GM12878 (cell line): ENCODE measurements at regions not wholly inside any gene's neighbourhood (a gene's known extent, or its start where the extent isn't known, plus 50 kb on each side); places are given as distances from the start of the nearest gene placed in this dataset.

Source experiments
- ATAC-seq: fragments of 200-7000 bp; cut with Tn5 transposase; 3 replicates; pipeline ENCODE4 v1.9.1; 2020; ENCODE audit warnings: mild to moderate bottlenecking, moderate library complexity
- BruUV-seq: library from RNA; stranded (reverse); fragments of 400-500 nt; replicated peaks from 2 replicates; lab custom pipeline; 2021; lab: Mats Ljungman, UMichigan
- CTCF ChIA-PET: fragments of 300-600 bp; sonication (Branson Sonifier 250); formaldehyde crosslinking; extraction: SDS; loops from one replicate; lab custom pipeline; 2021; ENCODE audit warnings: inconsistent platforms; lab: Yijun Ruan, JAX
- POLR2A ChIA-PET: fragments of 350-600 bp; formaldehyde crosslinking; extraction: SDS; loops from one replicate; lab custom pipeline; 2021; ENCODE audit warnings: inconsistent platforms; lab: Charles Lee
- RAD21 ChIA-PET: fragments of 300-600 bp; sonication (Branson Sonifier 250); formaldehyde crosslinking; loops from one replicate; lab custom pipeline; 2023; ENCODE audit warnings: antibody characterized with exemption; ENCODE audit not compliant: unreplicated experiment; lab: Charles Lee
- SMC1A ChIA-PET: fragments of 300-600 bp; sonication (Branson Sonifier 250); formaldehyde crosslinking; loops from one replicate; lab custom pipeline; 2023; ENCODE audit not compliant: unreplicated experiment, uncharacterized antibody; lab: Charles Lee
- DNase-seq: peaks from one replicate; pipeline ENCODE4 v3.0.0-alpha.2; 2011; ENCODE audit warnings: low read depth, low spot score
- FAIRE-seq: peaks from 3 replicates; lab custom pipeline; 2011; peaks lifted over from hg19 to GRCh38; lab: Jason Lieb, UNC
- H2AFZ ChIP-seq: 2 replicates; pipeline ENCODE4 v1.6.0; 2011; ENCODE audit warnings: low read depth, low read length, control low read depth; ENCODE audit not compliant: control insufficient read depth
- H3K27ac ChIP-seq: 2 replicates; pipeline ENCODE4 v1.5.1; 2011; ENCODE audit warnings: control low read depth; ENCODE audit not compliant: control insufficient read depth, insufficient read depth
- H3K27me3 ChIP-seq, 2 experiments: replicated peaks in 1 of 2; 2 replicates each; pipeline versions ENCODE4 v1.6.0 to v1.6.1; 2011; ENCODE audit warnings: low read length in 1 of 2; ENCODE audit not compliant: control insufficient read depth in 2 of 2, insufficient read depth in 2 of 2
- H3K36me3 ChIP-seq, 2 experiments: 2 replicates each; pipeline ENCODE4 v1.5.1; 2011; ENCODE audit warnings: low read length in 1 of 2; ENCODE audit not compliant: control insufficient read depth in 2 of 2, insufficient read depth in 2 of 2
- H3K4me1 ChIP-seq: 2 replicates; pipeline ENCODE4 v1.6.1; 2011; ENCODE audit warnings: mild to moderate bottlenecking, low read length, moderate library complexity, mixed read lengths; ENCODE audit not compliant: control insufficient read depth, insufficient read depth
- H3K4me2 ChIP-seq: 2 replicates; pipeline ENCODE4 v1.6.0; 2011; ENCODE audit warnings: control low read depth; ENCODE audit not compliant: control insufficient read depth, insufficient read depth
- H3K4me3 ChIP-seq: fragments of 200-600 bp; sonication (generic); 2 replicates; pipeline ENCODE4 v1.5.1; 2016
- H3K79me2 ChIP-seq: 2 replicates; pipeline ENCODE4 v1.6.0; 2011; ENCODE audit warnings: low read length; ENCODE audit not compliant: control insufficient read depth, insufficient read depth
- H3K9ac ChIP-seq: 2 replicates; pipeline ENCODE4 v1.8.0; 2011; ENCODE audit warnings: low read length, control low read depth, mixed read lengths; ENCODE audit not compliant: control insufficient read depth, insufficient read depth
- H3K9me3 ChIP-seq: replicated peaks from 3 replicates; pipeline ENCODE4 v1.5.1; 2011; ENCODE audit warnings: mild to moderate bottlenecking, low read length; ENCODE audit not compliant: control insufficient read depth, insufficient read depth
- H4K20me1 ChIP-seq: 2 replicates; pipeline ENCODE4 v1.6.0; 2011; ENCODE audit not compliant: control insufficient read depth, insufficient read depth
- BACH1 ChIP-seq: fragments of 450-650 bp; IDR thresholded peaks from 2 replicates; pipeline ENCODE4 v1.6.1; 2017; ENCODE audit warnings: mild to moderate bottlenecking, borderline replicate concordance
- CHD2 ChIP-seq: IDR thresholded peaks from 2 replicates; pipeline ENCODE4 v1.6.1; 2011; ENCODE audit warnings: low read depth, low read length, improper control_type of control experiment, borderline replicate concordance
- HDAC6 ChIP-seq: fragments of 200-600 bp; sonication (generic); IDR thresholded peaks from one replicate; pipeline ENCODE4 v1.8.0; 2017; ENCODE audit warnings: antibody characterized with exemption; ENCODE audit not compliant: unreplicated experiment
- MEF2B ChIP-seq: fragments of 450-650 bp; IDR thresholded peaks from 2 replicates; pipeline ENCODE4 v1.6.1; 2018; ENCODE audit warnings: mild to moderate bottlenecking, moderate library complexity; ENCODE audit not compliant: partially characterized antibody, poor library complexity, severe bottlenecking
- MYC ChIP-seq: IDR thresholded peaks from 2 replicates; pipeline ENCODE4 v1.6.1; 2011; ENCODE audit warnings: mild to moderate bottlenecking, low read length, moderate library complexity, inconsistent platforms; ENCODE audit not compliant: insufficient read depth, insufficient replicate concordance, insufficient read length, severe bottlenecking
- PML ChIP-seq: IDR thresholded peaks from 2 replicates; pipeline ENCODE4 v1.6.1; 2012; ENCODE audit warnings: low read length, inconsistent platforms
- SUPT20H ChIP-seq: IDR thresholded peaks from 2 replicates; pipeline ENCODE4 v1.6.1; 2011; ENCODE audit warnings: low read depth, mild to moderate bottlenecking, low read length, moderate library complexity, borderline replicate concordance; ENCODE audit not compliant: control insufficient read depth
- YBX1 ChIP-seq: fragments of 450-650 bp; IDR thresholded peaks from 2 replicates; pipeline ENCODE4 v1.6.1; 2016; ENCODE audit warnings: antibody characterized with exemption
- WGBS: methylation state at CpG from one replicate; pipeline ENCODE4 v1.1.6; 2016; ENCODE audit warnings: low lambda C conversion rate; ENCODE audit not compliant: insufficient replicate concordance, insufficient coverage; ENCODE audit errors: missing lambda C conversion rate; 5-methylcytosine and 5-hydroxymethylcytosine counted together
- in situ Hi-C: fragments of 300-500 bp; cut with MboI; formaldehyde crosslinking; loops from 9 replicates; pipeline ENCODE4 v1.14.3; 2018; ENCODE audit warnings: mixed read lengths
- intact Hi-C: fragments of 100-400 bp; cut with micrococcal nuclease; formaldehyde crosslinking; loops from one replicate; pipeline ENCODE4 v1.14.2; 2022; ENCODE audit not compliant: unreplicated experiment
- TF ChIP-seq, protein P1 (sequence below): fragments of 450-650 bp; IDR thresholded peaks from 2 replicates; pipeline ENCODE4 v1.6.1; 2016; ENCODE audit warnings: mild to moderate bottlenecking
- TF ChIP-seq, protein P2 (sequence below): fragments of 450-650 bp; formaldehyde crosslinking; IDR thresholded peaks from 2 replicates; pipeline ENCODE4 v1.4.0; 2022; ENCODE audit warnings: mild to moderate bottlenecking, moderate library complexity

DNA sequence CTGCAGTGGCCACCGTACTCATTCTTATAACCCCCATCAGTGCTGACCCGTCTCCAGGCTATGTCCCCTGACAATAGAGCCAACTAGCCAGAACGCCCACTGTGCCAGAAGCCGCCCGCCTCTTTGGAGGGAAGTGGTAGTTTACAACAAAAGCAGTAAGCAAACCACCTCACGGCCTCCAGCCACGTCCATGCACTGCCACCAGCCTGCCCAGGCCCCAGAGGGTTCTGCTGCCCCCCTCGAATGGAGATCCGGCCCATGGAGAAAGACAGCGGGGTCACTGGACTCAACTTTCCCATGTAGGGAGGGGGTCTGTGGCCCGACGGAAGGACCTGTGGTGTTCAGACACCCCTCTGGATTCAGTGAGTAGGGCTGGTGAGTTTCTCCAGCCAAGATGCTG, 340.3 kb downstream of the CTTN start:
- WGBS, result 27% methylated on average over 12 of the region's 12 CpGs
- intact Hi-C loops (no loop called here), in situ Hi-C loops (no loop called here)
- H3K27ac ChIP-seq, result no peak overlapping the region
- no peaks in the 10 kb centered on the region for H3K36me3 ChIP-seq
- no peak overlapping the region for H2AFZ ChIP-seq
- CTCF ChIA-PET, result no interaction called here
- H4K20me1 ChIP-seq, result no peaks in the 10 kb centered on the region
- no peak for DNase-seq
- H3K9ac ChIP-seq, result no peak overlapping the region
- POLR2A ChIA-PET, result no interaction called here
- no peak for FAIRE-seq
- no peak overlapping the region for H3K4me2 ChIP-seq
- TF ChIP-seq SUPT20H (no peak), CHD2 (no peak)
- TF ChIP-seq, all 136 proteins: peak for 0
- Histone ChIP-seq H3K4me1 (no peaks in the 10 kb centered on the region), H3K27me3 (peaks cover 0 to 2% of the 10 kb centered on the region in 2 experiments; a peak in 1 of 4 replicates), H3K9me3 (no peaks in the 10 kb centered on the region), H3K4me3 (no peak overlapping the region), H3K79me2 (no peaks in the 10 kb centered on the region)
- ATAC-seq, result no peak
- ChIA-PET RAD21 (no interaction called here), SMC1A (no interaction called here)
- BruUV-seq, result no TSS peak

DNA sequence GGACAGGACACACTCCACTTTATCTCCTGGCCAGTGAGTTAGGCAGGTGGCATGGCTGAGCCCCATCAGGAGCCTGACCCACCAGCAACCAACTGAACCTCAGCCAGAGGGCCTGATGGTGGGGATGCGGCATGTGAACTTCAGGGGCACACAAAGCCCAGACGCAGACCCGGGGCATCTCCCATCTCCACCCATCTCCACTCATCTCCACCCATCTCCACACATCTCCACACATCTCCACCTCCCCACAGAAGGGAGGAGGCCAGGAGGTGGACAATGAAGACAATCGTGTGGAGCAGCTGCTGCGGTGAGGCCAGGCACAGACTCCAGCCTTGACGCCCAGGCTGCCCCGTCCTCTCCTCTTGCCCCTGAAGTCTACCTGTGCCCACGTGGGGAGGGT, 340.8 kb downstream of the CTTN start:
- H3K4me2 ChIP-seq, result no peak overlapping the region
- RAD21 ChIA-PET, result no interaction called here
- H3K27me3 ChIP-seq, result peaks cover 0 to 2% of the 10 kb centered on the region in 2 experiments; a peak in 1 of 4 replicates
- CTCF ChIA-PET, result no interaction called here
- H2AFZ ChIP-seq, result no peak overlapping the region
- H3K9me3 ChIP-seq, result no peaks in the 10 kb centered on the region
- ATAC-seq, result no peak
- SMC1A ChIA-PET, result no interaction called here
- no peak overlapping the region for H3K27ac ChIP-seq
- intact Hi-C loops, result no loop called here
- no TSS peak for BruUV-seq
- in situ Hi-C loops, result no loop called here
- H3K9ac ChIP-seq, result no peak overlapping the region
- DNase-seq, result no peak
- H3K4me1 ChIP-seq, result no peaks in the 10 kb centered on the region
- POLR2A ChIA-PET, result no interaction called here
- no peaks in the 10 kb centered on the region for H4K20me1 ChIP-seq
- no peak overlapping the region for H3K4me3 ChIP-seq
- H3K79me2 ChIP-seq, result no peaks in the 10 kb centered on the region
- no peak for FAIRE-seq
- H3K36me3 ChIP-seq, result no peaks in the 10 kb centered on the region
- 36% methylated on average over 6 of the region's 8 CpGs for WGBS
- TF ChIP-seq, protein P1, sequence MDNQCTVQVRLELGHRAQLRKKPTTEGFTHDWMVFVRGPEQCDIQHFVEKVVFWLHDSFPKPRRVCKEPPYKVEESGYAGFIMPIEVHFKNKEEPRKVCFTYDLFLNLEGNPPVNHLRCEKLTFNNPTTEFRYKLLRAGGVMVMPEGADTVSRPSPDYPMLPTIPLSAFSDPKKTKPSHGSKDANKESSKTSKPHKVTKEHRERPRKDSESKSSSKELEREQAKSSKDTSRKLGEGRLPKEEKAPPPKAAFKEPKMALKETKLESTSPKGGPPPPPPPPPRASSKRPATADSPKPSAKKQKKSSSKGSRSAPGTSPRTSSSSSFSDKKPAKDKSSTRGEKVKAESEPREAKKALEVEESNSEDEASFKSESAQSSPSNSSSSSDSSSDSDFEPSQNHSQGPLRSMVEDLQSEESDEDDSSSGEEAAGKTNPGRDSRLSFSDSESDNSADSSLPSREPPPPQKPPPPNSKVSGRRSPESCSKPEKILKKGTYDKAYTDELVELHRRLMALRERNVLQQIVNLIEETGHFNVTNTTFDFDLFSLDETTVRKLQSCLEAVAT, result no peak
- no peak for TF ChIP-seq BACH1
- no peak for TF ChIP-seq YBX1
- TF ChIP-seq, protein P2, sequence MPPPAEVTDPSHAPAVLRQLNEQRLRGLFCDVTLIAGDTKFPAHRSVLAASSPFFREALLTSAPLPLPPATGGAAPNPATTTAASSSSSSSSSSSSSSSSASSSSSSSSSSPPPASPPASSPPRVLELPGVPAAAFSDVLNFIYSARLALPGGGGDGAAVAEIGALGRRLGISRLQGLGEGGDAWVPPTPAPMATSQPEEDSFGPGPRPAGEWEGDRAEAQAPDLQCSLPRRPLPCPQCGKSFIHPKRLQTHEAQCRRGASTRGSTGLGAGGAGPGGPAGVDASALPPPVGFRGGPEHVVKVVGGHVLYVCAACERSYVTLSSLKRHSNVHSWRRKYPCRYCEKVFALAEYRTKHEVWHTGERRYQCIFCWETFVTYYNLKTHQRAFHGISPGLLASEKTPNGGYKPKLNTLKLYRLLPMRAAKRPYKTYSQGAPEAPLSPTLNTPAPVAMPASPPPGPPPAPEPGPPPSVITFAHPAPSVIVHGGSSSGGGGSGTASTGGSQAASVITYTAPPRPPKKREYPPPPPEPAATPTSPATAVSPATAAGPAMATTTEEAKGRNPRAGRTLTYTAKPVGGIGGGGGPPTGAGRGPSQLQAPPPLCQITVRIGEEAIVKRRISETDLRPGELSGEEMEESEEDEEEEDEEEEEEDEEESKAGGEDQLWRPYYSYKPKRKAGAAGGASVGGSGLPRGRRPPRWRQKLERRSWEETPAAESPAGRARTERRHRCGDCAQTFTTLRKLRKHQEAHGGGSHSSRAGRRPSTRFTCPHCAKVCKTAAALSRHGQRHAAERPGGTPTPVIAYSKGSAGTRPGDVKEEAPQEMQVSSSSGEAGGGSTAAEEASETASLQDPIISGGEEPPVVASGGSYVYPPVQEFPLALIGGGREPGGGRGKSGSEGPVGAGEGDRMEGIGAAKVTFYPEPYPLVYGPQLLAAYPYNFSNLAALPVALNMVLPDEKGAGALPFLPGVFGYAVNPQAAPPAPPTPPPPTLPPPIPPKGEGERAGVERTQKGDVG (CRISPR knock-in tag), result no peak
- no peak for TF ChIP-seq PML
- TF ChIP-seq MEF2B, result no peak
- TF ChIP-seq MYC, result no peak
- no peak for TF ChIP-seq HDAC6
